ENCODE measurements at regions not wholly inside any gene's neighbourhood (a gene's known extent, or its start where the extent isn't known, plus 50 kb on each side); places are given as distances from the start of the nearest gene placed in this dataset.

DNA sequence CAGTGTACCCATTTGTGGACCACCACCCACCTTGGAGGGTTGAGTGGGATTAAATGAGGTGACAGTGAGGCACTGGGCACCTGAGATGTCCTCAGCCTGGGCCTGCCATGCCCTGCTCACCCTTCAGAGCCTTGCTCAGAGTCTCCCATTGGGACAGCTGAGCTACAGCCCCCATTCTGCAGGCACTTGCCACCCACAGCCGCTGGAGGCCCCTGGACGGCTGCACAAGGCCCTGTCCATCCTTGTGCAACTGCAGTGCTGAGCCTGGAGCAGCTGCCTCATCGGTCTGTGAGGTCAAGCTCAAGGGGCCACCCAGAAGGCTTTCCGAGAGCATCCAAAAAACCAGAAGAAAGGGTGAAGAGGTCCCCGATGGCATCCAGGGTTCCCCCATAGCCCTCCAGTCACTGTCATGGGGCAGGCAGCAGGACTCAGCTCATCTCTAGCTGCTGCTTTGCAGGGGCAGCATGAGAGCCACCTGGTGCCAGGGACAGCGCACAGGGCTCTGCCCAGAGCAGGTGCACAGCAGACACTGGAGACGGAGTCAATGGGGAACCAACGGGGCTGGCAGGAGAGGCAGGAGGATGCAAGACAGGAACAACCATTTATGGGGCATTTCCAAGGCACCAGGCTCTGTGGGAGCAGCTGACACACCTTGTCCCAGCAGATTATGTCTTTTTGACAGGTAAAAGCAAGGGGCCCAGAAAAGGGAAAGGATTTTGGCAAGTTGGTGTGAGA is 84.6 kb downstream of the ARL6IP4 start:
- Histone ChIP-seq H3K4me3 (replicated peaks in 1 of 3; ENCODE audit: insufficient read depth in 1 of 3, low read depth in 2 of 3, low read length in 3 of 3) (no peak overlapping the region), H2AFZ (ENCODE audit: low read length) (no peak overlapping the region), H3K4me1 (ENCODE audit: insufficient read depth, low read length) (peaks cover 49% of the 10 kb centered on the region), H3K4me2 (ENCODE audit: low read depth, low read length) (no peak overlapping the region), H3K9me3 (ENCODE audit: low read length) (no peaks in the 10 kb centered on the region), H3K27me3 (ENCODE audit: control insufficient read depth in 1 of 2, insufficient read depth in 2 of 2, low read length in 2 of 2) (no peaks in the 10 kb centered on the region), H4K20me1 (ENCODE audit: insufficient read depth, low read length) (no peaks in the 10 kb centered on the region), H3K79me2 (ENCODE audit: insufficient read depth, low read length) (peaks cover 3% of the 10 kb centered on the region), H3K36me3 (replicated peaks in 1 of 2; ENCODE audit: control insufficient read depth in 1 of 2, insufficient read depth in 2 of 2, low read length in 2 of 2) (no peaks in the 10 kb centered on the region), H3K27ac (ENCODE audit: extremely low read length, insufficient read depth, low read length) (no peak overlapping the region), H3K9ac (ENCODE audit: insufficient read depth, low read depth, low read length) (no peak overlapping the region)
- DNase-seq (ENCODE audit: low spot score) (no peak), ATAC-seq (no peak), FAIRE-seq (no peak)
- BruUV-seq (replicated peaks), result no TSS peak
- ChIA-PET CTCF (ENCODE audit: low intra/inter-chr PET ratio, low total read pairs) (no interaction called here), POLR2A (interaction anchor here (3.2 kb wide), 1 partner anchor 76 kb away, joined by 10 read pairs; no protein-coding TSS in a partner anchor)
- in situ Hi-C loops (cut with HindIII; ENCODE audit: extremely low pct_ligation_motif_present, low pct_unique_long_range_greater_than_20kb) (no loop called here), intact Hi-C loops (cut with micrococcal nuclease; ENCODE audit: unreplicated experiment) (no loop called here)
- 85% methylated on average over 5 of the region's 8 CpGs for WGBS (ENCODE audit: low lambda C conversion rate)
- TF ChIP-seq ZNF512 (CRISPR knock-in tag; IDR thresholded peaks at IDR 0.05), result no peak
- TF ChIP-seq ZNF432 (CRISPR knock-in tag; IDR thresholded peaks at IDR 0.05; ENCODE audit: borderline replicate concordance), result no peak
- TF ChIP-seq FOXA1 (IDR thresholded peaks at IDR 0.05), result no peak
- TF ChIP-seq FOXA1 (CRISPR knock-in tag; IDR thresholded peaks at IDR 0.05), result no peak
- TF ChIP-seq, protein P1, sequence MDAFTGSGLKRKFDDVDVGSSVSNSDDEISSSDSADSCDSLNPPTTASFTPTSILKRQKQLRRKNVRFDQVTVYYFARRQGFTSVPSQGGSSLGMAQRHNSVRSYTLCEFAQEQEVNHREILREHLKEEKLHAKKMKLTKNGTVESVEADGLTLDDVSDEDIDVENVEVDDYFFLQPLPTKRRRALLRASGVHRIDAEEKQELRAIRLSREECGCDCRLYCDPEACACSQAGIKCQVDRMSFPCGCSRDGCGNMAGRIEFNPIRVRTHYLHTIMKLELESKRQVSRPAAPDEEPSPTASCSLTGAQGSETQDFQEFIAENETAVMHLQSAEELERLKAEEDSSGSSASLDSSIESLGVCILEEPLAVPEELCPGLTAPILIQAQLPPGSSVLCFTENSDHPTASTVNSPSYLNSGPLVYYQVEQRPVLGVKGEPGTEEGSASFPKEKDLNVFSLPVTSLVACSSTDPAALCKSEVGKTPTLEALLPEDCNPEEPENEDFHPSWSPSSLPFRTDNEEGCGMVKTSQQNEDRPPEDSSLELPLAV (CRISPR knock-in tag; conservative IDR thresholded peaks at IDR 0.05; ENCODE audit: low read depth), result no peak
- no peak for TF ChIP-seq ZNF792 (CRISPR knock-in tag; IDR thresholded peaks at IDR 0.05)
- TF ChIP-seq, protein P2, sequence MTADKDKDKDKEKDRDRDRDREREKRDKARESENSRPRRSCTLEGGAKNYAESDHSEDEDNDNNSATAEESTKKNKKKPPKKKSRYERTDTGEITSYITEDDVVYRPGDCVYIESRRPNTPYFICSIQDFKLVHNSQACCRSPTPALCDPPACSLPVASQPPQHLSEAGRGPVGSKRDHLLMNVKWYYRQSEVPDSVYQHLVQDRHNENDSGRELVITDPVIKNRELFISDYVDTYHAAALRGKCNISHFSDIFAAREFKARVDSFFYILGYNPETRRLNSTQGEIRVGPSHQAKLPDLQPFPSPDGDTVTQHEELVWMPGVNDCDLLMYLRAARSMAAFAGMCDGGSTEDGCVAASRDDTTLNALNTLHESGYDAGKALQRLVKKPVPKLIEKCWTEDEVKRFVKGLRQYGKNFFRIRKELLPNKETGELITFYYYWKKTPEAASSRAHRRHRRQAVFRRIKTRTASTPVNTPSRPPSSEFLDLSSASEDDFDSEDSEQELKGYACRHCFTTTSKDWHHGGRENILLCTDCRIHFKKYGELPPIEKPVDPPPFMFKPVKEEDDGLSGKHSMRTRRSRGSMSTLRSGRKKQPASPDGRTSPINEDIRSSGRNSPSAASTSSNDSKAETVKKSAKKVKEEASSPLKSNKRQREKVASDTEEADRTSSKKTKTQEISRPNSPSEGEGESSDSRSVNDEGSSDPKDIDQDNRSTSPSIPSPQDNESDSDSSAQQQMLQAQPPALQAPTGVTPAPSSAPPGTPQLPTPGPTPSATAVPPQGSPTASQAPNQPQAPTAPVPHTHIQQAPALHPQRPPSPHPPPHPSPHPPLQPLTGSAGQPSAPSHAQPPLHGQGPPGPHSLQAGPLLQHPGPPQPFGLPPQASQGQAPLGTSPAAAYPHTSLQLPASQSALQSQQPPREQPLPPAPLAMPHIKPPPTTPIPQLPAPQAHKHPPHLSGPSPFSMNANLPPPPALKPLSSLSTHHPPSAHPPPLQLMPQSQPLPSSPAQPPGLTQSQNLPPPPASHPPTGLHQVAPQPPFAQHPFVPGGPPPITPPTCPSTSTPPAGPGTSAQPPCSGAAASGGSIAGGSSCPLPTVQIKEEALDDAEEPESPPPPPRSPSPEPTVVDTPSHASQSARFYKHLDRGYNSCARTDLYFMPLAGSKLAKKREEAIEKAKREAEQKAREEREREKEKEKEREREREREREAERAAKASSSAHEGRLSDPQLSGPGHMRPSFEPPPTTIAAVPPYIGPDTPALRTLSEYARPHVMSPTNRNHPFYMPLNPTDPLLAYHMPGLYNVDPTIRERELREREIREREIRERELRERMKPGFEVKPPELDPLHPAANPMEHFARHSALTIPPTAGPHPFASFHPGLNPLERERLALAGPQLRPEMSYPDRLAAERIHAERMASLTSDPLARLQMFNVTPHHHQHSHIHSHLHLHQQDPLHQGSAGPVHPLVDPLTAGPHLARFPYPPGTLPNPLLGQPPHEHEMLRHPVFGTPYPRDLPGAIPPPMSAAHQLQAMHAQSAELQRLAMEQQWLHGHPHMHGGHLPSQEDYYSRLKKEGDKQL (CRISPR knock-in tag; IDR thresholded peaks at IDR 0.05; ENCODE audit: low read depth), result no peak
- no peak for TF ChIP-seq AGO2 (optimal IDR thresholded peaks at IDR 0.05; ENCODE audit: low read depth, low read length)
- no peak for TF ChIP-seq RNF219 (CRISPR knock-in tag; IDR thresholded peaks at IDR 0.05)
- no peak for TF ChIP-seq MTF2 (CRISPR knock-in tag; IDR thresholded peaks at IDR 0.05; ENCODE audit: borderline replicate concordance)

Data from HepG2 (cell line).